CD4-positive, alpha-beta T cell (primary cell): ENCODE measurements at regions not wholly inside any gene's neighbourhood (a gene's known extent, or its start where the extent isn't known, plus 50 kb on each side); places are given as distances from the start of the nearest gene placed in this dataset.

Experiments used
- ATAC-seq: fragments of 200-7000 bp; cut with Tn5 transposase; one replicate; pipeline ENCODE4 v1.10.0; 2022; ENCODE audit warnings: mild to moderate bottlenecking; ENCODE audit not compliant: poor library complexity
- CTCF ChIA-PET: fragments of 350-600 bp; sonication (Branson Sonifier 250); formaldehyde crosslinking; loops from one replicate; lab custom pipeline; 2021; ENCODE audit warnings: antibody characterized with exemption, inconsistent platforms; lab: Charles Lee
- POLR2A ChIA-PET: fragments of 350-600 bp; sonication (Branson Sonifier 250); formaldehyde crosslinking; loops from one replicate; lab custom pipeline; 2021; ENCODE audit warnings: antibody characterized with exemption, inconsistent platforms; lab: Charles Lee
- DNase-seq, 14 experiments: peaks; one replicate each; pipeline ENCODE4 v3.0.0-alpha.2; 2013 to 2020; ENCODE audit warnings: mixed read lengths in 2 of 14
- H3K27ac ChIP-seq, 2 donors: one replicate each; pipeline versions ENCODE4 v1.5.1 to v1.7.0; 2013; ENCODE audit warnings: low read length in 2 of 2, low read depth in 1 of 2, mild to moderate bottlenecking in 1 of 2
- H3K27me3 ChIP-seq, 2 experiments: 1 replicate in 1 of 2; 2 replicates in 1 of 2; pipeline versions ENCODE4 v1.6.1 to v1.7.0; 2013; ENCODE audit warnings: low read length in 2 of 2, control low read depth in 1 of 2, mild to moderate bottlenecking in 1 of 2, moderate library complexity in 1 of 2; ENCODE audit not compliant: insufficient read depth in 2 of 2, control insufficient read depth in 1 of 2
- H3K36me3 ChIP-seq: one replicate; pipeline ENCODE4 v1.6.1; 2013; ENCODE audit warnings: low read length, control low read depth; ENCODE audit not compliant: insufficient read depth
- H3K4me1 ChIP-seq: one replicate; pipeline ENCODE4 v1.6.1; 2013; ENCODE audit warnings: low read length, control low read depth; ENCODE audit not compliant: insufficient read depth
- H3K4me3 ChIP-seq: one replicate; pipeline ENCODE4 v1.5.1; 2013; ENCODE audit warnings: mild to moderate bottlenecking, low read length, moderate library complexity
- H3K9me3 ChIP-seq, 2 experiments: 1 replicate in 1 of 2; 2 replicates in 1 of 2; pipeline versions ENCODE4 v1.6.1 to v1.7.0; 2013; ENCODE audit warnings: low read length in 2 of 2, mild to moderate bottlenecking in 2 of 2, control low read depth in 1 of 2, moderate library complexity in 1 of 2; ENCODE audit not compliant: control insufficient read depth in 1 of 2, insufficient read depth in 1 of 2
- H3K27ac Mint-ChIP-seq: one replicate; pipeline ENCODE4 v1.8.0; 2020; ENCODE audit warnings: mixed read lengths
- H3K27me3 Mint-ChIP-seq: one replicate; pipeline ENCODE4 v1.8.0; 2021; ENCODE audit warnings: mixed read lengths
- H3K36me3 Mint-ChIP-seq: one replicate; pipeline ENCODE4 v1.8.0; 2021; ENCODE audit warnings: low read depth, mixed read lengths
- H3K4me1 Mint-ChIP-seq: one replicate; pipeline ENCODE4 v1.8.0; 2021; ENCODE audit warnings: low read depth, mixed read lengths
- H3K4me3 Mint-ChIP-seq: one replicate; pipeline ENCODE4 v1.8.0; 2020; ENCODE audit warnings: mild to moderate bottlenecking, mixed read lengths
- H3K9me3 Mint-ChIP-seq: one replicate; pipeline ENCODE4 v1.8.0; 2020; ENCODE audit warnings: mixed read lengths
- CTCF ChIP-seq: fragments of 200-600 bp; IDR thresholded peaks from one replicate; pipeline ENCODE4 v1.8.0; 2022; ENCODE audit warnings: antibody characterized with exemption, mild to moderate bottlenecking
- intact Hi-C, 2 experiments: fragments of 100-400 bp; cut with DNase I in 1 of 2; cut with micrococcal nuclease in 1 of 2; formaldehyde crosslinking; loops; one replicate each; pipeline versions ENCODE4 v1.15.1 to v1.9.0; 2023 to 2025; cut with DNase I, micrococcal nuclease

DNA sequence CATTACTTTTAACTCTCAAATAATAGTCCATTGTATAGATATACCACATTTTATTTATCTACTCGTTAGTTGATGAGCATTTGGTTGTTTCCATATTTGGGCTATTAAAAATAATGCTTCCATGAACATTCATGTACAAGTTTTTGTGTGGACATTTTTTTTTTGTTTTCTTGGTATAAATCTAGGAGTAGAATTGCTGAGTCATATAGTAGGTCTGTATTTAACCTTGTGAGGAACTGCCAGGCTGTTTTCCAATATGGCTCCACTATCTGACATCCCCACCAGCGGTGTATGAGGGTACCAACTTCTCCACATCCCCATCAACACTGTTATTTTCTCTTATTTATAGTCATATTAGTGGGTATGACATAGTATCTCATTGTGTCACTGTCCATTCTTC is 143.1 kb downstream of the RAP2A start:
- POLR2A ChIA-PET: no interaction called here
- no peak overlapping the region for H3K27ac Mint-ChIP-seq
- H3K9me3 Mint-ChIP-seq: no peaks in the 10 kb centered on the region
- H3K4me3 Mint-ChIP-seq: no peak overlapping the region
- no peaks in the 10 kb centered on the region for H3K9me3 ChIP-seq
- no peak for TF ChIP-seq CTCF
- no peaks in the 10 kb centered on the region for H3K4me1 Mint-ChIP-seq
- no peaks in the 10 kb centered on the region for H3K27me3 ChIP-seq
- no peaks in the 10 kb centered on the region for H3K4me1 ChIP-seq
- CTCF ChIA-PET: no interaction called here
- H3K4me3 ChIP-seq: no peak overlapping the region
- ATAC-seq (no peak), DNase-seq (no peak)
- H3K36me3 Mint-ChIP-seq: no peaks in the 10 kb centered on the region
- intact Hi-C loops: no loop called here
- H3K27me3 Mint-ChIP-seq: peaks cover 15% of the 10 kb centered on the region
- no peaks in the 10 kb centered on the region for H3K36me3 ChIP-seq
- no peak overlapping the region for H3K27ac ChIP-seq

DNA sequence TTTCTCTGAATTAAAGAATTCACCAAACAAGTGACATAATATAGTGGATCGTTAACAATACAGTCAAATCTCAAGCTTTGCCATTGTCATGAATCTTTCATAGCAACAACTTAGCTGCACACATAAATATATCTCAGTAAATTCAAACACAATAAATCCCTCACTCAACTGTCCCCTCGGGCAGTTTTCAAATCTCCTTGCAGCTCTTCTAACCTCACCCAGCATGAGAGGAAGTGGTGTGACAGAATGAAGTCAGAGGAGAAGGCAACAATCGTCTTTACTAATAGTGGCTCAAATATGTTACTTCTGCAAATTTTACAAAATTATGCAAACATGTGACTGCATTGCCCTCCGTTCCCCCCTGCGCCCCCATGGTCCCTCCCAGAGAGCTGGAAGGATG is 148.2 kb downstream of the RAP2A start:
- H3K4me3 Mint-ChIP-seq: no peak overlapping the region
- no peaks in the 10 kb centered on the region for H3K4me1 Mint-ChIP-seq
- DNase-seq (peak in 1 of 14 experiments; percentile 9), ATAC-seq (no peak)
- ChIA-PET POLR2A (no interaction called here), CTCF (no interaction called here)
- no peak overlapping the region for H3K27ac ChIP-seq
- H3K9me3 ChIP-seq: no peaks in the 10 kb centered on the region
- H3K27me3 Mint-ChIP-seq: peaks cover 36% of the 10 kb centered on the region
- H3K27me3 ChIP-seq: peaks cover 0 to 4% of the 10 kb centered on the region in 2 experiments
- no peak overlapping the region for H3K27ac Mint-ChIP-seq
- no peaks in the 10 kb centered on the region for H3K9me3 Mint-ChIP-seq
- no peak for TF ChIP-seq CTCF
- no peaks in the 10 kb centered on the region for H3K36me3 Mint-ChIP-seq
- intact Hi-C loops: no loop called here
- no peaks in the 10 kb centered on the region for H3K4me1 ChIP-seq
- H3K36me3 ChIP-seq: no peaks in the 10 kb centered on the region
- H3K4me3 ChIP-seq: no peak overlapping the region

DNA sequence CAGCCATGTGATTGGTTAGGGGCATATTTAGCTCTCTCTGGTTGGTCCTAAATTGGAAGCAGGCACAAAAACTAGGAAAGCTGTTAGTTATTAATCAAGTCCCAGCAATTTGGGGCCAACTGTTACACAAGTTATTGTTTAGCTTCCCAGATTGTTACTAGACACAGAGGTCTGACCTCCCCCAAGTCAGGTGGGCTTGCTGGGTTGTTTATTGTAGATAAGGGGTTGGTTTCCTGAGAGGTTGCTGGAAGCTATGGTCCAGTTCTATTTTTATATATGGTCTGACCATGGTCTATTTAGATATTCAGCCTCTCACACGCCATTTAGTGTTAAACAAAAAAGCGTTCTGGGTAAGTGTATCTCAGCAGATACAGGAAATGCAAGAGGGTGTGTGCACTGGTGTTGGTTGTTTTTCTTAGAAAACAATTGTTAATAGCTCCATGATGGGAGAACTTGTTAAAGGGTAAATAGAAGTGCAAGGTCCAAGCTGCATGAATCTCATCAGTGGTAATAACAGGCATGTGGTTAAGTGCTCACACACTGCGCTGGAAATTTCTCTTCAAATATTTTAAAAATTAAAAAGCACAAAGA is 150.0 kb downstream of the RAP2A start:
- H3K36me3 ChIP-seq: no peaks in the 10 kb centered on the region
- no peaks in the 10 kb centered on the region for H3K9me3 ChIP-seq
- Mint-ChIP-seq H3K27ac (no peak overlapping the region), H3K36me3 (no peaks in the 10 kb centered on the region), H3K27me3 (peaks cover 33% of the 10 kb centered on the region), H3K4me3 (no peak overlapping the region), H3K9me3 (no peaks in the 10 kb centered on the region), H3K4me1 (no peaks in the 10 kb centered on the region)
- TF ChIP-seq CTCF: no peak
- H3K4me1 ChIP-seq: no peaks in the 10 kb centered on the region
- peaks cover 0 to 5% of the 10 kb centered on the region in 2 experiments for H3K27me3 ChIP-seq
- no peak overlapping the region for H3K27ac ChIP-seq
- ATAC-seq (no peak), DNase-seq (peak in 1 of 14 experiments; percentile 19)
- H3K4me3 ChIP-seq: no peak overlapping the region
- POLR2A ChIA-PET: no interaction called here
- intact Hi-C loops: no loop called here
- CTCF ChIA-PET: no interaction called here
